HG02943 (cell line): ENCODE measurements at regions not wholly inside any gene's neighbourhood (a gene's known extent, or its start where the extent isn't known, plus 50 kb on each side); places are given as distances from the start of the nearest gene placed in this dataset.
"Not testable (repeated sequence)": the region's sequence is repeated elsewhere in the genome, so short reads cannot be mapped to it uniquely, and the experiment has no call there.

Source experiments
- ATAC-seq: cut with Tn5 transposase; IDR thresholded peaks from one replicate; pipeline ENCODE4 v1.9.1; 2021; ENCODE audit warnings: mild to moderate bottlenecking, low read depth, moderate library complexity; ENCODE audit not compliant: unreplicated experiment

DNA sequence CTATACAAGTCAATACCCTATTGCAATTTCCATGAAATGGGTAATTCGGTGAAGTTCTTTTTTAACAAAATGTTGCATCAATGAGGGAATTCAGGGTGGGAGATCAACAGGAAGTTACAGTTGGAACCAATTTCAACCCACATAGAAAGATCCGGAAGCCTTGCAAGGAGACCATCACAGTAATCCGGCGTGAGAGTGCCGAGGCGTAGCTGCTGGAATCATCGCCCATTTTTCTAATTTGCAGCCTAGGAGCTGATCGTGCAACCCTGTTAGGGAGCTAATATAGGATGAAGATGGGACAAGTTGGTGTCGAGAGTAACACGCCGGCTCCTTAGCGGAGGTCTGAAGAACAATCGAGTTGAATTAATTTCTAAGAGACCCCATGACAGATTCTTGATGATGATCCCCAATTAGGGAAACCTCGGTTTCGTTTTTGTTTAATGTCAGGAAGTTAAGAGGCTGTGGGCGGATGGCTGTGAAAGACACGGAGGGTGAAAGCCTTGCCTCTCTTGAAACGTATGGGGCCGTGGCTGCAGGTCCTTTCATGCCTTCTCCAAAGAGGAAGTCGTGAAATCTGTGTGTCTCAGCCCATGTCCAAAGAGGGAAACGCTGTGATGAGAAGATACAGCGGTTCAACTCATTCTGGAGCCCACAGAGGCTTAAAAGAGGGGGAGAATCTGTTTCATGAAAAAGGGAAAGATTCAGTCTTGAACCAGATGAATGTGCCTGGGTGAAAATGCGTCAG is 51.2 kb upstream of the CARD11 start:
- no peak for ATAC-seq

DNA sequence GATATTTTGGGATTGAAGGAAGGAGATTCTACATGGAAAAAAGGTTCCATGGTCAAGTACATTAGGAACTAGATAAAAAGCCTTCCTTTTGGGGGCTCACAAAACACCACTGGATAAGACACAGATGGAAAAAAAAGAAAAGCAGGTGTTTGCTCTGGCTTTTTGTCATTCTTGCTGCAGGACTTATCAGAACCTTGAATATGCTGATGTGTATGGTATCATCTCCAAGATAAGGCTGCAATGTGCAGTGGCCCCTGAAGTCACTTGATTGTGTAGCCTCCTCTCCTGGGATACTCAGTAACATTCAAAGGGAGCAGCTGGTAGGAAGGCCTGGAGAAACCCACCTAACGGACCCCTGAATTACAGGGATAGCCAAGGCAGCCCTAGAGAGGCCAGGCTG is 54.1 kb upstream of the CARD11 start:
- ATAC-seq, result no peak

DNA sequence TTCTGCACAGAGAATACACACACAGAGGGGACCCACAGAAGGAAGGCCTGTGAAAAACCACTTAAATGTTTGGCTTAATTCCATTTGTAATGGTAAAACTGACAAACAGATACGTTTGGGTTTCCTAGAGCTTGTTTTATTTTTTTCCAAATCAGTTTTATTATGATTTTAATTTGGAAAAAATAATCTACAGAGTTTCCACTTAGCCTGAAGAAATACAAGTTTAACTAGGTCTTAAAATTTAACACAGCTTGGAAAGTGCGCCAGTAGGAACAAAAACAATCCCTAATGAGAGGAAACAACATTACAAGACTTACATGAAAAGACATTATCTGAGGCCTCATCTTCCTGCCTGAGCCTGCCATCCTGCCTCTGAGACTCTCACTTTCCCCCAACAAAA is 58.5 kb upstream of the CARD11 start:
- no peak for ATAC-seq

GRCh38 chr7:3103614-3104398 is 60.1 kb upstream of the CARD11 start:
- no peak for ATAC-seq

GRCh38 chr7:3105856-3106255 is 62.2 kb upstream of the CARD11 start:
- no peak for ATAC-seq

GRCh38 chr7:3106361-3106826 is 62.7 kb upstream of the CARD11 start:
- no peak for ATAC-seq

DNA sequence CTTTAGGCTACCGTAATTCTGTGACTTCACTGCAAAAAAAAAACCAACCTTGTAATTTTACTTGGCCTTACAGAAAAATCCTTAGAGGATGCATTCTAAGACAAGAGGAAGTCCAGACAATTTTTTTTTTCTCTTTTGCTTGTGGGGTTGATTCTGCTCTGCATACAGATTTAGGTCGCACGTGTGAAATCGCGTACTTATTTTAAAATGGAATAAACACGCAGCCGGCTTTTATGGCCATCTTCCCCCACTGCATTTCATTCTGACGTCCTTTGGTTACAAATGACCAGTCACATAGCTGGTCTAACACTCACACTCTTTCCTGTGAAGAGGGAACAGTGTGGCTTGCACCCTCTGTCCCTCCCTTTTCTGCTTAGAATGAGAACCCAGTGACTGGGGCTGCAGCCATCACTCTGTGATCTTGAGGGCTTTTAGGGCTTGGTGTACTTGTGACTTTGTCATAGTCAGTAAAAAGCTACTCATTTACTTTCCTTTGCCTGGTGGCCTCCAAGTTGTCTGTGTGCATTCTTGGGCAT is 63.6 kb upstream of the CARD11 start:
- no peak for ATAC-seq

DNA sequence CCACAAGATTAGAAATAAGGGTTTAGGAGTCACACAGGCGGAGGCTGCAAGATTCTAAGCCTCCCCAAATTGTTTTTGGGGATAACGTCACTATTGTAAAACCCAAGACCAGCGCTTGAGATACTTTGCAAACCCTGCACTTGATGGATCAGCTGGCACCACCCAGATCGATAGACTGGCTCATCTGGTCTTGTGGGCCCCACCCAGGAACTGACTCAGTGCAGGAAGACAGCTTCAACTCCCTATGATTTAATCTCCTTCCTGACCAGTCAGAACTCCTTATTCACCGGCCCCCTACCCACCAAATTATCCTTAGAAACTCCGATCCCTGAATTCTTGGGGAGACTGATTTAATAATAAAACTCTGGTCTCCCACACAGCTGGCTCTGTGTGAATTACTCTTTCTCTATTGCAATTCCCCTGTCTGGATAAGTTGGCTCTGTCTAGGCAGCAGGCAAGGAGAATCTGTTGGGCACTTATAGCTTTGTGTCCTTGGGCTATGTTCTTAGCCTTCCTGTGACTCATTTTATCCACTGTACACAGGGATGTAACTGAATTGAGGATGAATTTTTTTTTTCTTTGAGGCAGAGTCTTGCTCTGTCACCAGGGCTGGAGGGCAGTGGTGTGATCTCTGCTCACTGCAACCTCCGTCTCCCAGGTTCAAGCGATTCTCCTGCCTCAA is 64.4 kb upstream of the CARD11 start:
- no peak for ATAC-seq

GRCh38 chr7:3109311-3109915 is 65.7 kb upstream of the CARD11 start:
- no peak for ATAC-seq

GRCh38 chr7:3112479-3113134 is 68.9 kb upstream of the CARD11 start:
- ATAC-seq, result no peak

DNA sequence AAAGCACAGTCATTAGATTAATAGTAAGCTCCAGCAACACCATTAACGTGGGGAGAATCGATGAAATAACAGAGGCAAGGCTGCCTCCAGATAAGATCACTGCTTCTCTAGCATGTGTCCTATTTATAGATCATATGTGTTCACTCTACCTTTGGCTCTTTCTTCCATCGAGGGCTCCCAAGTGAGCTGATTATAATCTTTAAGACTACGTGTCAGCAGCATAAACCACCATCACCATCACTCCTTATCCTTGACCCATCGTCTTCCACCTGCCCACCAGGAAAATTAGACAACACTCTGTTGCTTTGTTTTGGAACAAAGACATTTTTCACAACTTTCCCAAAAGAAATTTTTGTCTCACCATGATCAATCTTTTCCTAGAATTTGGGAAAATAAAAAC is 71.2 kb upstream of the CARD11 start:
- ATAC-seq, result no peak

- ATAC-seq, result no peak
Observed at GRCh38 chr7:3117081-3117480, 73.4 kb upstream of the CARD11 start.

DNA sequence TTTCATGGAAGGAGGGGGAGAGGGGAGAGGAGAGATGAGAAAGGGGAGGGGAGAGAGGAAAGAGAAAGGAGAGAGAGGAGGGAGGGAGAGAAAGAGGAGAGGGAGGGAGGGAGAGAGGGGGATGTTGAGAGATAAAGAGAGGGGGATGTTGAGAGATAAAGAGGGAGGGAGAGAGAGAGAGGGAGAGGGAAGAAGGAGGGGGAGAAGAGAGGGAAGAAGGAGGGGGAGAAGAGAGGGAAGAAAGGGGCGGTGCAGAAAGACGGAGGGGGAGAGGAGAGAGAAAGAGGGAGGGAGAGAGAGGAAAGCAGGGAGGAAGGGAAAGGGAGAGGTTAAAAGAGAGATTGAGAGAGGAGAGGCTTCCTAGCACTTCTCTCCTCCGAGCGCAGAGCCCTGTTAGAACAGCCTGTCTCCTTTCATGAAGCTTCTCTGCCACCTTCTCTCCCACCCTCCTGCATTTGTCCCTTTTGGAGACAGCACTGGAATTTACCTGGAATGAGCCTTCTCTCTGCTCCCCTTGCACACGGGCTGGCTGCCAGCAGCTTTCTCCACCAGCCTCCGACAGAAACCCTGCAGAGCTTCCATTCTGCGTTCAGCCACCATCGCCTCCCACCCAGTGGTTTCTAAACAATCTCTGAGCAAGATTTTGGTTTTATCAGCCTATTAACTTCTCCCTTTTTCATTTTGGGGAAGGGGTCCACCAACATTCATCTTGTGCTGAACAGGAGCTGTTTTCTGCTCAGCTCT is 74.0 kb upstream of the CARD11 start:
- ATAC-seq, result no peak

DNA sequence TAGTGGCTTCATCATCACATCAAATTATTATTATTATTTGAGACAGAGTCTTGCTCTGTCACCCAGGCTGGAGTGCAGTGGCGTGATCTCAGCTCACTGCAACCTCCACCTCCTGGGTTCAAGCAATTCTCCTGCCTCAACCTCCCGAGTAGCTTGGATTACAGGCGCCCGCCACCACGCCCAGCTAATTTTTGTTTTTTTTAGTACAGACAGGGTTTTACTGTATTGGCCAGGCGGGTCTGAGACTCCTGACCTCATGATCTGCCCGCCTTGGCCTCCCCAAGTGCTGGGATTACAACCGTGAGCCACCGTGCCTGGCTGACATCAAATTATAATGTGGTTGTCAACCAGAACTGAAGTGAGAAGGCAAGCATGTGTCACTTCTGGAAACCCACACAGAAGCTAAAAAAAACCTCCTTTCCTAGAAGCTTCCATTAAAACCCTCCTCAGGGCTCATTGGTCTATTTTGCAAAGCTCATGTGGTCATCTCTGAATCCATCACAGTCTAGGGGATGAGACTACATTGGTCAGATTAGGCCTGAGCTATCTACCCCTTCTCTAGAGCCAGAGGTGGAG is 75.8 kb upstream of the CARD11 start:
- not testable (repeated sequence) for ATAC-seq

GRCh38 chr7:3119963-3120362 is 76.3 kb upstream of the CARD11 start:
- no peak for ATAC-seq

- no peak for ATAC-seq
Observed at GRCh38 chr7:3120513-3120912, 76.8 kb upstream of the CARD11 start.

- ATAC-seq, result no peak
Observed at GRCh38 chr7:3128857-3129490, 85.3 kb upstream of the CARD11 start.

GRCh38 chr7:3133811-3134385 is 90.2 kb upstream of the CARD11 start:
- ATAC-seq, result no peak
